Activated CD4-positive, alpha-beta T cell treated with anti-CD3 and anti-CD28 coated beads for 48 hours (primary cell): ENCODE measurements at regions not wholly inside any gene's neighbourhood (a gene's known extent, or its start where the extent isn't known, plus 50 kb on each side); places are given as distances from the start of the nearest gene placed in this dataset.
A peak's percentile ranks its signal among the peaks of the same experiment; 100 is the strongest.

Experiments used
- DNase-seq: peaks from one replicate; pipeline ENCODE4 v3.0.0-alpha.2; 2020

DNA sequence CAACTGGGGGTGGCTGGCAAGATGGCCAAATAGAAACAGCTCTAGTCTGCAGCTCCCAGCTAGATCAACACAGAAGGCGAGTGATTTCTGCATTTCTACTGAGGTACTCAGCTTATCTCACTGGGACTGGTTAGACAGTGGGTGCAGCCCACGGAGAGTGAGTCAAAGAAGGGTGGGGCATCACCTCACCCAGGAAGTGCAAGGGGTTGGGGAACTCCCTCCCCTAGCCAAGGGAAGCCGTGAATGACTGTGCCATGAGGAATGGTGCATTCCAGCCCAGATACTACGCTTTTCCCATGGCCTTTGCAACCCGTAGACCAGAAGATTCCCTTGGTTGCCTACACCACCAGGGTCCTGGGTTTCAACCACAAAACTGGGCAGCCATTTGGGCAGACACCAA, 452.6 kb downstream of the NR4A2 start:
- peak; percentile 5 for DNase-seq

DNA sequence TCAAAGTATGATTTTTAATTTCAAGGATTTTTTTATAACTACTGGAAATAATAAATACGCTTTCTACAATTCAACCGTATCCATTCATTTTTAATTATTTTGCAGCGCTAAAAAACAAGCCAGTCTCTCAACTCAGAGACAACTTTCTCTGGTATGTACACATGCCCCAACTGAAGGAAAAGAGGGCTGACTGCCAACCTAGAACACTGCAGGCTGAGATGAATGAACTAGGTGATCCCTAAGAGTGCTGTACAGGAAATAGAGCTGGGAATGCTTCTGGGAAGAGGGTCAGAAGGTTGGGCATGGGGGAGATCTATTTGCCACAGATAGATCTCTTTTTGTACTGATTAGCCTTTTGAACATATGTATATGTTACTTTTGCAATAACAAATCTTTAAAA, 460.1 kb downstream of the NR4A2 start:
- no peak for DNase-seq

DNA sequence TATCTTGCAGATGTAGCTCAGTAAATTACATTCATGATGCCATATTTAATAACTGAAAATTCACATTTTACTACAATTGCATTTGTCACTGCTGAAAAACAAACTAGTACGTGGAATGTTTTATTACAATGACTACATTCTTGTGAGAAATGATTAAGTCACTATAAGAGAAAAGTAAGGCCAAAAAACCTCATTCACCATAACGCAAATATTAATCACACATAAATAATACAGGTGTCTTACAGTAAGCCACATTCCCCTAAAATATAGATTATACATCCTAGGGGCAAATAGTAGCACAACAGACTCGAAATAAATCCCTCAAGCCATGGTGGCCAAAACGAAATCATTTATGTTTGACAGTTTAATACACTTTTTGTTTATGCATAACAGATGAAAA, 460.6 kb downstream of the NR4A2 start:
- DNase-seq: no peak

DNA sequence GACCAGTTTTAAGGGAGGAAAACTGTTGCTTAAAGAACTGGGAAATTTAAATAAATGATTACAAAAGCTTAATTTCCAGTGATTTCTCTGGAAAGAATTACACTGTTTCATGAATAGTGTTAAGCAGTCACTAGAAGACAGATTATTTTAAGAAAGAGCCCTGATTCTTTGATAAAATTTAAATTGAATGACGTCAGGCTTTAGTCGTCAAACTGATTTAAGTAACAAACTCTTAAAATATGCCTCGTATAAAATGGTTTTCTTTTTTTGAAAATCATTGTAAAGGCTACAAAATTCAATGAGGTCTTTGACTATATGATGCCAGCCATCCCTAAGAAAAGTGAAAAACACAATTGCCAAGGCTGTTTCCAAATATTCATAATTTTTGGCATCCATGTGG, 465.0 kb downstream of the NR4A2 start:
- DNase-seq: no peak

DNA sequence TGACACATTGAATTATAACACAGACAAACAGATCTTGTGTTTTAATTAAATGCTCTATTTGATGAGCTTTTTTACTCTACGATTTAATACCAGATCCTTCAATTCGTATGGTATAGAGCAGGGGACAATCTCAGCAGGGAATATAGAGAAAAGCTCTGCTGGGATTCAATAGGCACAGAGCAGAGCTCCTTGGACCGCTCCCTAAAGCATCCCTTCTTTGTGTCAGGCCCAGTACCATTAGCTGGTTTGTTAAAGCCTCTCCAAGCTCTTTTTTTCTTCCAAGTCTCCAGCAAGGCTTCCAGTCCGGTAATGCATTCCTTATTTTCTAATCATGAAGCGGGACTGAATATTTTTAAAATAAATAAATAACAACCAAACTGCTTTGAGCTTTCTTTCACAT, 466.0 kb downstream of the NR4A2 start:
- DNase-seq: no peak

DNA sequence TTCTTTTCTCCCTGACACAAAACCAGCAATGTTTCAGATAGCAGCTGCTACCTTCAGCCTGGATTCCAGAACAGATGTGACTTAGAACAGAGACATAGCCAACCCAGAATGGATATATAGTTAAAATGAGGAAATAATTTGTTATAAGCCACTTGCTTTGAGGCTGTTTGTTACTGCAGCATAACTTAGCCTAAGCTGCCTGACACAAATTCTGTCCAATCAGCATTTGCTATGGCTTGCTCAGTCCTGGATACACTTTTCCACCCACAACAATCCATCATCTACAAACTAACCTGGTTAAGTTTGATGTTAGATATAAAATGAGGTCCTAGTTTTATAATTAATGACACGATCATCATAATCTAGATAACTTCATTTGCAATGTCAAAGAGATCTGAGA, 480.4 kb downstream of the NR4A2 start:
- no peak for DNase-seq

DNA sequence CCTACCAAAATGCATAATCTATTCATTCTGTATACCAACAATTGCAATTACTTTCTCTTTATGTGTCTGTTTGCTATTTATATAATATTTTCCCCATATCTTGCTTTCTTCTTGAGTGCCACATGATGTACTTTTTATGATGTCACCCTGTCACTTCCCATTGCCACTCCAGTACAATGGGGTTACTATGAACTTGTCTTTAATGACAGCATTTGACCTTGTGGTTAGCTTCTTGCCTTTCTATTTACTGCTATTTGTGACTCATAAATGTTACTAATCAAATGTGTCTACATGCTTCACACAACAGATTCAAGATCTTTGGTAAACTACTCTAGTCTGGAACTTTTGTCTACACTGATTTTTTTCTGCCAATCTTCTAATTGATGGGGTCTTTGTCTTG, 486.3 kb downstream of the NR4A2 start:
- DNase-seq: no peak

DNA sequence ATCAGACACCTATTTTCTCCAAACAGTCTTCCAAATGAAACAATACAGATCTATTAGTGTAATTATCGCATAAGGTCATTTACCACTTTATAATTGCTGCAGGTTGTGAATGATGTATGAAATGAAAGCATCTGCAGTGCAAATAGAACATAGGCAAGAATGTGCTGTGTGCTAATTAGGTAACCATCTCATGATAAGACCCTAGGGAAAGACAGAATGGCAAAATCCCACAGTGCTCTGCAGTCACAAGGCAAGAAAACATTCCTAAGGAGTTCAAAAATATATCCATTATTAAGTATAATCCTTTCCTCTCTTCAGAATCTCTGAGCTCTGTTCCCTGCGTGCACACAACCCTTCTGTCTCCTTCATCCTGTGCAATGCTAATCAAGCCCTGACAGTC, 488.1 kb downstream of the NR4A2 start:
- no peak for DNase-seq

DNA sequence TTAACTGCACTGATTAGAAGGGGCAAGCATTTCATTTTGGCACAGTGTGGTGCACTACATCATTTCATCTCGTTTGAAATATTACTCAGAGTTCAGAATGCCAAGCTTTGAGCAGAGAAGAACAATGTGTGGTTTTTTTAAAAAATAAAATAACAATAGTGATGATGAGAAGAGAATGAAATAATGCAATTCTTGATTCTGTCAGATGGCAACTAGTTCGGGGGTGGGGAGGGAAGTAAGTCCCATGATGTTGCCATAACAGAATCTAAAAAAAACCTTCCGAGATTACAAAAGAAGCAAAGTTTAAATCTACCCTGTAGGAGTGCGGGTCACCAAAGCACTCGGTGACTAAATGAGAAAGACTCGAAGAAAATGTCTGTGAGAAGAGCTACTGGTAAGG, 490.4 kb downstream of the NR4A2 start:
- no peak for DNase-seq

DNA sequence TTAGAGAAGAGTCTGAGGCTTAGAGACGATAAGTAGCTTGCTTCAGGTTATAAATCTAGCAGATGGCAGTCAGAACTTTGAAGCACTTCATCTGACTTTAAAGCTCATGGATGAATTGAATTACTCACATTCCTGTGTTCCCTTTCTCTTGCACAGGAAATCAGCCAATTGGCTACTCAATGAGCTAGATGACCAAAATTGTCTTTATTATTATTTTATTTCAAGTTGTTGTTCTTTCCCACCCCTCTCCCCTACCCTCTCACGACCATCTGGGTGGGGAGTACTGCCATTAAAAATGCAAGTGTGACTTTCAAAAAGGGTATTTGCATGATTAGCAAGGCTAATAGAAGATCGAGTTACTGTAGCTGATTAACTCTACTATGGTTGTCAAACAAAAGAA, 491.1 kb downstream of the NR4A2 start:
- no peak for DNase-seq

DNA sequence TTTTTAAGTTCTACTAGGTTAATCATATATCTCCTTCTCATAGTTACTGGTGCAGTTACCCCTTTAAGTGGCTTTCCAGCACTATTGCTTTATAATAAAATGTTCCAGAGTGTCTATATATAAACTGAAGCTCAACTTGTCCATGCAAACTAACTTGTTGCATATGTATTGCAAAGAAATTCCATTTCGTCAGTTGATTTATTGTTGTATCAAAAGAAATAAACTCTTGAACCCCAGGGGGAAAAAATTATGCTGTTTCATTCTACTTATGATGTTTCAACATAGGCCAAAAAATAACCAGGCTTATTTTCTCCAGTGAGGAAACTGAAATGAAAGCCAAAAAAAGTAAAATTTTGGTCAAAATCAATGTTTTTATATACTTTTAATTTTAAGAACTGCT, 491.9 kb downstream of the NR4A2 start:
- no peak for DNase-seq

DNA sequence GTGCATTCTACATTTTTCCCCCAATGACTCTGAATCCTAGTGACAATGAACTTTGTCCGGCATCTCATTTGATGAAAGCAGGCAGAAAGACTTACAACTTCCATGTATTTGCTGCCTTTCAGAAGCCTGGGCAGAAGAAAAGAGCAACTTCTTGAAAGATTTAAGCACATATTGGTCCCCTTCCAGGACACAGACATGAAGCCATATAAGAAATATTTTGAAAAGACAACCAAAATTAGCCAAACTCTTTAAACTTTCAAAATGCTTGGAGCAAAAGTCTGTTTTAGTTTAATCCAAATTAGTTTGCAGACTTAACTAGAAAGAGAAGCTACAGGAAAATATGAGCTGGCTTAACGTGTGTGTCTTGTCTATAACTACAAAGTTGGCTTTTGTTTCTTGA, 492.5 kb downstream of the NR4A2 start:
- no peak for DNase-seq

DNA sequence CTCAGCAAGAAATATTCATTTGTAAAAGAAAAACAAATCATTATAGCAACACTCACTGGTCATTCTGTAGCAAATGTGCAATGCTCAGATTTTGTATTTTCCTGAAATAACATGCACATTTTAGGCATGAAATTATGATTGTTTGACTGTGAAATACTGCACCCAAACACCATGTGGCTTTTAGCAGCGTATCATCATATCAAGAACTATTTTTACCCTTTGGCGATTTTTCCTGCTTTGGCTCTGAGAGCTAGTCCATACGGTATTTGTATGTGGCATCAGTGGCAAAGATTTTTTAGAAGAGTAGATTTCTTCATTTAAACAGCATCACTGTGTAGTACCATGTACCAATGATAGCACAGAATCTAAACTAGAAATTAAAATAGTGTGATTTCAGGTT, 493.1 kb downstream of the NR4A2 start:
- no peak for DNase-seq

DNA sequence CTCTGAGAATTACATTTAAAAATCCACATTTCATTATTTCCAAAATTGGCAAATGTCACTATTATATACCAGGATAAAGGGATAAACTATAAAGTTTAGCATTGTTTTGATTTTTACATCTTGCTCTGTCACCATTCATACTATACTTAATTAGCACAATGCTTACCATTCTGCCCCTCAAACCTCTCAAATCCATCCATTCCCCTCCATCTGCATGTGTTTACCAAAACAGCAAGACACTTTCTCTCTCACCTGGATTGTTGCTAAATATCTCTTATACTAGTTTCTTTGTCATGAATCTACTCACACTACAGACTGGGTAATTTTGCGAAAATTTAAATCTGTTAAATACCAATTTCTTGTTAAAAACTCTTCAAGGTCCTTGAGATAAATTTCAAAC, 496.1 kb downstream of the NR4A2 start:
- DNase-seq: no peak

DNA sequence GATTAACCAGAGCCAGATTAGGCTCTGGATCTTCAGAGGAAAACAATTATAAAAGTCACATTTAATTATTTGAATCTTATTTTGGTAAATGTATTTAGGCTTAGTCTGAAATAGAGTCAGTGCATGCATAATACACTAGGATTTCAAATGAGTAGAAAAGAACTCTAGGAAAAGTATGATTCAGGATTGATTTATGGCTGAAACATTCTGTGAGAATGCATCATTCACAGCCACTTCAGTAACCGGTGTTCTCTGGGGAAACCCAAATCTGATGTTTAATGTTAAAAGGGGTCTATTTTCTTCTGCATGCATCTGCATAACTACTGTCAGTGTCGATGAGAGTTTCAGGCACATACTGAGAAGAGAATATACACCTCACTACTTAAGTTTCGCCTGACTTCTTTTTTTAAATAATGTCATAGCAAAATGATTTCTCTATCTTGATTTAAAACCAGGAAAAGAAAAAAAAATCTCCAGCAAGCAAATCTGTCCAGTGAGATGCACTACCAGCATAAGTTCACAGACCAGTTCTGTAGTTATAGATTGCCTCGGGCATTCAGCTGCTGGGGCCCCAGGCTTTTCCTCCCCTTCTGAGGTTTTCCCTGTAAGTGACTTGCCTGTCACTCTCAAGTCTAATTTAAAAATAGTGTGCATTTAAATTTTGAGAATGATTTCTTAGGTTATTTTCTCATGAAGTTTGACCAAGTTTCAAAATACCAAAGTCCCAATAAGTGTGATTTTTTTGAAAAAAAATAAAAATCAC, 501.5 kb downstream of the NR4A2 start:
- DNase-seq: no peak

DNA sequence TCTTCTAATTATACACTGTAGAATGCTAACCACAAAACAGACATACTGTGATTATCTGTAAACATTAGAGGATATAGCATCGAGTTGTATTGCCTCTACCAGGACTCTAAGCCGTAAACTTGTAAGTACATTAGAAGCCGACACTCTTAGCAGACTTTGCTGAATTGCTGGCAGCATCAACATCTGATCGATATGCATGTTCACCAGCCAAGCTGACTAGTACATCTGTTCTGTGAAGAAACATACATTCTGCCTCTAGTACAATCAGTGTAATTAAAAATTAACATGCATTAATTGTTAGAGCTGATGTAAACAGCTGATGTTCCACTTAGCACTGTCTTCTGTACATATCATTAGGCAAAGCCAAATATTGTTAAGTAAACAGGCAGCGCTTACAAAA, 502.2 kb downstream of the NR4A2 start:
- DNase-seq: no peak

DNA sequence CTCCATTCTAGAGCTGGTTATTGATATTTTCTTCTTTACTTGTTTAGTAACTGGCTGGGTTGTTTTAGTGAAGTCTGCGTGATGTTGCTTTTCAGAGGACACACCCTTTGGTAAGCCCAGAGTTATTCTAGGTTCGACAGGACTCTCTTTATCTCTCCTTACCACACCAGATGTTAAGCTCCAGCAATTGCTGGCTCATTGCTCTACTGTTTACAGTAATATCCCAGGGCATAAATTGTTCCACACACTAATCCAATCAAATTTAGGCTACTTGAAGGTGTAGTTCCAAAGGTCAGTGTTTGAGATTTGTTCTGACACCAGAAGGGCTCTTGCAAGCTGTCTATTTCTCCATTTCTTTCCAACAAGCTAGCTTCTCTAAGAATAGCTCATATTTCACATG, 506.6 kb downstream of the NR4A2 start:
- DNase-seq: no peak

DNA sequence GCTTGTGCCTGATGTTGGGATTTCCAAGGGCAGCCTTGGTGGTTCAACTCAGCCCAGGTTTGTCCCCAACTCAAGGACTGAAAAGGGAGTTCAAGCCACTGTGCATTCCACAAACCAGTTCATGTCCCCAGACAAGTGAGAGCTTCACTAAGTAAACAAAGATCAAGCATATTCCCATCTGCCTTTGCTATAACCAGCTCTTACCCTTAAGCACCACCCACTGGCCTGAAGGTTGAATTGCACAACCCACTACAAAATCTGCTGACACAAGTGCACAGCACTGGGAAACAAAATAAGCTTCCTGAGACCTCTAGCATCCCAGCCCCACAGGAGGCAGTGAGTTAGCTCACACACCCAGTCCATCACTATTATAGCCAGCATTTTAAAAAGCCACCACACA, 516.7 kb downstream of the NR4A2 start:
- no peak for DNase-seq

DNA sequence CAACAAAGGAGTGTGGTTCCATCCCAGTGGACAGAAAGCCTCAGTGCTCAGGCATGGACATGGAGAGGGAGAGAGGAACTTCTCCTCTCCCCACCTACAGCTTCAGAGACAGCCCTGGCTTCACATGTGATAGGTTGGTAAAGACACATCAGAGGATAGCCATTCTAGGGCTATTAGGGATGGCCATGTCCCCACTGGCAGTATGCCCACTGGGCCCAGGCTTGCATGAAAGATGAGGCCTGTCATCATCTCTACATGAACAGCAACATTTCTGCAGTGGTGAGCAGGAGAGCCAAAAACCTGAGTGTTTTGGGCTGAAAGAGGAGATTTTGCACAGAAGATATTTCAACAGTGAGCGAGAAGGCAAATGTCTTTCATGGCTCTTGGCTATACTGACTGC, 517.2 kb downstream of the NR4A2 start:
- DNase-seq: no peak

DNA sequence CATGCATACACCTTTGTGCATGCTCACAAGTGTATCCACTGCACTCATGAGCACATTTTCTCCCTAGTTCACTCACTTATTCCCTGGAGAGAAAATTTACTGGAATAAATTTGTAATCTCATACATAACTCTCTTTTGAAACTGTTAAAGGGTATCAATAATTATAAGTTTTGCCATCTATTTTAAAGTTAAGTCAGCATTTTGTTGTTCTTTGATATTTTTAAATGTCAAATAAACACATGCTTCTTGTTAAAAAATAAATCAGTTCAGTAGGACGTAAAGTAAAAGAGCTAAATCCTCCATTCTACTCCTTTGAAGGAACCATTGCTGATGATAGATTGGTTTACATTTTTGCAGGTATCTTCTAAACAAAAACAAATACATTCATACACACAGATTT, 522.1 kb downstream of the NR4A2 start:
- no peak for DNase-seq

DNA sequence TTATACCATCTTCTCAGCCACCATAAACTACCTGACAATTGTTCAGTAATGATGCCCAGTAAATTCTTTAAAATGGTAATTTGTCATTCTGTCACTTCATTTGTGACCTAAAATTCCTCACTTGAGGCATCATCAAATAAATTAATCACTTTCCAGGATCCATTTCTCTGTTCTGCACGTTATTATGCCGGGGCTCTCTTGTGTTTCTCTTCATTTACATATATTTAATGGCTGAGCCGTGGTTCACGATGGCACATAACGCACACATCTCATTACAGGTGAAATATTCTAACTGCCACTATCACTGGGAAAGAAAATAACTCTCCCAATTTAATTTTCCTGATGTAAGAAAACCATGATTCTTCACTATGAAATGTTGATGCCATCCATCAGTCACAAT, 529.6 kb downstream of the NR4A2 start:
- DNase-seq: no peak

DNA sequence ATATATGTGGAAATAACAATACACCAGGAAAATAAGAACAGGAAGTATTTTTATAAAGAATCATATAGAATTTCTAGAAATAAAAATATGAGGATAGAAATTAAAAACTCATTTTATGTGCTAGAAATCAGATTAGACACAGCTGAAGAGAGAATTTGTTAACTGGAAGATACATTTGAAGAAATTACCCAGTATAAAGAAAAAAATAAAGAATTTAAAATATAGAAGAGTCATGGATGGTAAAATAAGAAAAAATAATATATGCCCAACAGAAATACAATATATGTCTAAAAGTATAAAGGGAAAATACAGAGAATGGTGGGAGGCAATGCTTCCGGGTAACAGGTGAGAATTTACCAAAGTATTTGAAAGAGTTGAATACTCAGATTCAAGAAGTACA, 539.9 kb downstream of the NR4A2 start:
- DNase-seq: no peak

DNA sequence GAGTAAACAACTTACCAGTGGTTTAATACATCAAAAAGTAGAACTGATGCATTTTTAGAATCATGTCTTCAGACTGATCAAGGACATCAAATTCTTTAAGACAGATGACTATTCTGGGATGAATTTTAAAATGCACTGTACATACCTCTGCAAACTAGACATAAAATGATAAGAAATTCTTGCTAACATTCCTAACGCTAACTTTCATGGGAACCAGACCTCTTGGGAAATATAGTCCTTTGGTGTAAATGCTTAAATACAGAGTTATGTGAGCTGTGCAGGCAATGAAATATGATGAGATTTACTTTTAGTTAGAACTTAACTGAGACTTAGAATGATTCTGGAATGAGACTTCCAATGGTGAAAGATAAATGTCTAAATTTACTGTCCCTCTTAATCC, 562.0 kb downstream of the NR4A2 start:
- no peak for DNase-seq

DNA sequence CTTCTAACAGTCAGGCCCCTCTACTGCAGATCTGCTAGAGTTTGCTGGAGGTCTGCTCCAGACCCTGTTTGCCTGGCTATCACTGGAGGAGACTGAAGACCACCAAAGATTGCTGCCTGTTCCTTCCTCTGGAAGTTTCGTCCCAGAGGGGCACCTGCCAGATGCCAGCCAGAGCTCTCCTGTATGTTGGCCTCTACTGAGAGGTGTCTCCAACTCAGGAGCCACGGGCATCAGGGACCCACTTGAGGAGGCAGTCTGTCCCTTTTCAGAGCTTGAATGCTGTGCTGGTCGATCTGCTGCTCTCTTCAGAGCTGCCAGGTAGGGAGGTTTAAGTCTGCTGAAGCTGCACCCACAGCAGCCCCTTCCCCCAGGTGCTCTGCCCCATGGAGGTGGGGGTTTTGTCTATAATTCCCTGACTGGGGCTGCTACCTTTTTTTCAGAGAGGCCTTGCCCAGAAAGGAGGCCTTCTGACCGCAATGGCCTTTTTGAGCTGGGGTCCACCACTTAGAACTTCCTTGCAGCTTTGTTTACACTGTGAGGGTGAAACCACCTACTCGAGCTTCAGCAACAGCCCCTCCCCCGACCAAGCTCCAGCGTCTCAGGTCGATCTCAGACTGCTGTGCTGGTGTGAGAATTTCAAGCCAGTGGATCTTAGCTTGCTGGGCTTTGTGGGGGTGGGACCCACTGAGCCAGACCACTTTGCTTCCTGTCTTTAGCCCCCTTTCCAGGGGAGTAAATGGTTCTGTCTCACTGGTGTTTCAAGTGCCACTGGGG, 566.0 kb downstream of the NR4A2 start:
- DNase-seq: no peak

DNA sequence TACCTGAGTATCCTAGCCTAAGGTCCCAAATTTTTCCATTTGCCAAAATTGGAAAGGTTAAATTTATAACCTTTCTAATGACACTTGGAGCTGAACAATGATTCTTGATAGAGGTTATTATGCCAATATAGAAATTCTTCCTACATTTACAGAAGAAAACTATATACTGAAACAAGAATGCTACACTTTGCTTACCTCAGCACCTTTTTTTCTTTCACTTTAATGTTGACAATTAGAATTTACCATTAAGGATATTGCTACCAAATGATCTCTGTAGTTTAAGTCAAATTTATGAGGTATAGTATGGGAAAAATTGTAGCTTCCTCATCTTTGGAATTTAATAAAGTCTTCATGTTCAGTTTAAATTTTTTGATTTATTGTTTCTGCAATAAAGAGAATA, 577.0 kb downstream of the NR4A2 start:
- no peak for DNase-seq
